ENCODE measurements at regions not wholly inside any gene's neighbourhood (a gene's known extent, or its start where the extent isn't known, plus 50 kb on each side); places are given as distances from the start of the nearest gene placed in this dataset.

DNA sequence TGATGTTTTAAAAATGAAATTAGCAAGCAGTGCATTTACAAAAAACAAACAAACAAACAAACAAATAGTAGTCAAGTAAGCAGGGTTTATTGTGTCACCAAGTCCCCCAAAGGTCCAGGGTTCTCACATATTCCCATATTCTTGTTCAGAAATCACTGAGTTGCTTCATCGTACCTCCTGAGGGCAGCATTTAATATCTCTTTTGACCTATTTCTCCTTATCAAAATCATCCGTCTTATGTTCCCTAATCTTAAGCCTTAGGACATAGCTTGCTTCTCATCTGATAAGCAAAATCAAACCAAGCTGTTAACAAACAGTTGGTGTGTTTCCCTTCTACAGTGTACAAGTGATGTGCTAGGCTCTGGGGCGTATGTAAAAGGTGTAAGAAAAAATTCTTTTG lies 109.5 kb upstream of the MAN2A1 start:
- TF ChIP-seq CTCF (IDR thresholded peaks at IDR 0.05; ENCODE audit: extremely low read depth, missing control alignments) = no peak
- DNase-seq (ENCODE audit: low spot score) = no peak

GRCh38 chr5:109575506-109575905 lies 114.2 kb upstream of the MAN2A1 start:
- DNase-seq (ENCODE audit: low spot score) = no peak
- no peak for TF ChIP-seq CTCF (IDR thresholded peaks at IDR 0.05; ENCODE audit: extremely low read depth, missing control alignments)

- no peak for DNase-seq (ENCODE audit: low spot score)
- no peak for TF ChIP-seq CTCF (IDR thresholded peaks at IDR 0.05; ENCODE audit: extremely low read depth, missing control alignments)
These were observed 114.7 kb upstream of the MAN2A1 start for GRCh38 chr5:109574985-109575384.

- no peak for DNase-seq (ENCODE audit: low spot score)
- TF ChIP-seq CTCF (IDR thresholded peaks at IDR 0.05; ENCODE audit: extremely low read depth, missing control alignments) = no peak
These were observed 116.0 kb upstream of the MAN2A1 start for GRCh38 chr5:109573766-109574165.

DNA sequence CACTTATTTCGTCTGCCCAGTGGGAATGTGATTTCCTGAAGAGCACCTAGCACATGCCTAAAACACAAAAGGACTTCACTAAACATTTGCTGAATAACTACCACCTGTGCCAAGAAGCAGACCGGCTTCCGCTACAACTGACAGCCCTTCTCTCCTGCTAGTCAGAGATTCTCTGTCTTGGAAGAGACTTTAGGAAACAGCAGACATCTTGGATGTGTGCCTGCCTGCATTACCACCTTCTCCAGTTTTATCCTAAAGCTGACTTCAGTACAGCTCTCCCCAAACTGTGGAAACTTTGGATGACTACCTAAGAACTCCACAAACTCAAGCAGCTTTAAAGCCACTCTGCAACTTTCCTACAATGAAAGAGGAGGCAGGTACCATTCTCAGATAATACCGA lies 116.5 kb upstream of the MAN2A1 start:
- no peak for DNase-seq (ENCODE audit: low spot score)
- no peak for TF ChIP-seq CTCF (IDR thresholded peaks at IDR 0.05; ENCODE audit: extremely low read depth, missing control alignments)

GRCh38 chr5:109571785-109572184 lies 117.9 kb upstream of the MAN2A1 start:
- no peak for DNase-seq (ENCODE audit: low spot score)
- TF ChIP-seq CTCF (IDR thresholded peaks at IDR 0.05; ENCODE audit: extremely low read depth, missing control alignments) = no peak

GRCh38 chr5:109570362-109570874 lies 119.3 kb upstream of the MAN2A1 start:
- TF ChIP-seq CTCF (IDR thresholded peaks at IDR 0.05; ENCODE audit: extremely low read depth, missing control alignments) = no peak
- no peak for DNase-seq (ENCODE audit: low spot score)
